ENCODE measurements at regions not wholly inside any gene's neighbourhood (a gene's known extent, or its start where the extent isn't known, plus 50 kb on each side); places are given as distances from the start of the nearest gene placed in this dataset.

GRCh38 chr19:28608292-28608691, 604.7 kb downstream of the UQCRFS1 start:
- FAIRE-seq (no peak), DNase-seq (ENCODE audit: low read depth, low spot score) (no peak)
- dilution Hi-C loops (cut with MboI; ENCODE audit: extremely low pct_ligation_motif_present, low sequenced_read_pairs): no loop called here
- Histone ChIP-seq H3K4me2 (ENCODE audit: insufficient read depth, low read length) (no peak overlapping the region), H3K9me1 (replicated peaks; ENCODE audit: control insufficient read depth, extremely low read depth, insufficient read depth, low read length) (no peaks in the 10 kb centered on the region), H3K4me3 (replicated peaks in 1 of 3; ENCODE audit: insufficient read depth in 1 of 3, low read depth in 1 of 3, low read length in 3 of 3) (no peak overlapping the region), H3K79me2 (ENCODE audit: control insufficient read depth, insufficient read depth, low read length) (no peaks in the 10 kb centered on the region), H3K27me3 (ENCODE audit: control insufficient read depth in 2 of 2, insufficient read depth in 2 of 2, low read length in 2 of 2) (no peaks in the 10 kb centered on the region), H3K4me1 (ENCODE audit: control insufficient read depth, extremely low read depth, insufficient read depth, low read length) (no peaks in the 10 kb centered on the region), H3K9ac (replicated peaks; ENCODE audit: extremely low read depth, insufficient read depth, low read length) (no peak overlapping the region), H2AFZ (ENCODE audit: low read depth, low read length) (no peak overlapping the region), H3K27ac (ENCODE audit: insufficient read depth, low read depth, low read length) (no peak overlapping the region), H3K9me3 (replicated peaks; ENCODE audit: control insufficient read depth, insufficient read depth, low read length) (peaks cover 2% of the 10 kb centered on the region), H3K36me3 (ENCODE audit: control insufficient read depth in 2 of 2, extremely low read depth in 1 of 2, insufficient read depth in 2 of 2, low read length in 2 of 2) (no peaks in the 10 kb centered on the region), H4K20me1 (replicated peaks; ENCODE audit: control insufficient read depth, extremely low read depth, insufficient read depth, low read length) (no peaks in the 10 kb centered on the region)
- no peak for TF ChIP-seq GATA2 (IDR thresholded peaks at IDR 0.05; ENCODE audit: insufficient read depth, insufficient read length, low read depth, low read length)
- TF ChIP-seq FOS (IDR thresholded peaks at IDR 0.05; ENCODE audit: borderline replicate concordance, insufficient read depth, low read length): no peak
- no peak for TF ChIP-seq JUN (IDR thresholded peaks at IDR 0.05; ENCODE audit: borderline replicate concordance, insufficient read depth, insufficient read length, low read depth)
- TF ChIP-seq CTCF (IDR thresholded peaks at IDR 0.05; ENCODE audit: extremely low read depth in 1 of 2, insufficient read depth in 1 of 2, low read depth in 1 of 2, low read length in 2 of 2): no peak
- TF ChIP-seq MAX (IDR thresholded peaks at IDR 0.05; ENCODE audit: insufficient read depth, insufficient read length): no peak
- no peak for TF ChIP-seq POLR2AphosphoS5 (IDR thresholded peaks at IDR 0.05; ENCODE audit: insufficient read depth, low read depth, low read length)
- no peak for TF ChIP-seq MYC (IDR thresholded peaks at IDR 0.05; ENCODE audit: low read depth, low read length)
- no peak for TF ChIP-seq POLR2A (IDR thresholded peaks at IDR 0.05; ENCODE audit: low read depth, low read length)
- TF ChIP-seq EZH2 (IDR thresholded peaks at IDR 0.05; ENCODE audit: borderline replicate concordance, low read depth, low read length, severe bottlenecking): no peak
- intact Hi-C loops (cut with micrococcal nuclease): no loop called here
- ChIA-PET POLR2A (no interaction called here), CTCF (no interaction called here)
- BruUV-seq (replicated peaks): no TSS peak

Measured in endothelial cell of umbilical vein (primary cell).